ENCODE measurements at regions not wholly inside any gene's neighbourhood (a gene's known extent, or its start where the extent isn't known, plus 50 kb on each side); places are given as distances from the start of the nearest gene placed in this dataset.

DNA sequence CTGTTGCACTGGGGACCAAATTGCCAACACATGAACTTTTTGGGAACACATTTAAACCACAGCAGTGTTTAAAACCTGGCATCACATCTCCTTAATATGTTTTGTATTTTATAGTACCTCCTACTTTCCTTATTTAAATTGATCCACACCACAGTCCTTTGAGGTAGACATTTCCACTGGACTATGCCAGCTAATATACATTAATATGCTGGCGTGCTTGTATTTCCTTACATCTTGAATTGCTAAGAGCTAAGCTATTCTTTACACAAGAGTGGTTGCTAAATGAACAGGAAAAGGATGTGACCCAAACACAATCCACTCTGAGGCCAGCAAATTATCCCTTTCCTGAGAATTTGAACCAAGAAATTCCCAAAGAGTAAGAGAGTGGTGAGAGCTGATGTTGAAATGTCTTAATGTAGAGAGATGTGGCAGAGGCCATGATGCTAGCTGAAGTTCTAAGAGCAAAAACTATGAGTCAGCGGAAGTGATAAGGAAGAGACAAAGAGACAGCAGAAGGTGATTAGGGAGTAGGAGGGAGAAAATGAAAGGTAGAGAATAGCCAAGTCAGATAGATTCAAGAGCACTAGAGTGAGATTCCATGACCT lies 131.2 kb downstream of the CD47 start:
- TF ChIP-seq POLR2A (IDR thresholded peaks at IDR 0.05; ENCODE audit: low read depth, low read length) (no peak), SPI1 (IDR thresholded peaks at IDR 0.05; ENCODE audit: low read depth, low read length) (no peak), TAF1 (IDR thresholded peaks at IDR 0.05; ENCODE audit: low read depth, low read length) (no peak), POU2F2 (IDR thresholded peaks at IDR 0.05; ENCODE audit: low read depth, low read length) (no peak), POLR2AphosphoS5 (IDR thresholded peaks at IDR 0.05; ENCODE audit: low read depth, low read length) (no peak)

GRCh38 chr3:107958146-107958545 lies 132.7 kb downstream of the CD47 start:
- TF ChIP-seq POU2F2 (IDR thresholded peaks at IDR 0.05; ENCODE audit: low read depth, low read length): no peak
- DNase-seq (ENCODE audit: insufficient read length, low spot score): no peak
- FAIRE-seq: no peak

More for the DNA sequence above, 131.2 kb downstream of the CD47 start:
- FAIRE-seq (no peak), DNase-seq (ENCODE audit: insufficient read length, low spot score) (no peak)

DNA sequence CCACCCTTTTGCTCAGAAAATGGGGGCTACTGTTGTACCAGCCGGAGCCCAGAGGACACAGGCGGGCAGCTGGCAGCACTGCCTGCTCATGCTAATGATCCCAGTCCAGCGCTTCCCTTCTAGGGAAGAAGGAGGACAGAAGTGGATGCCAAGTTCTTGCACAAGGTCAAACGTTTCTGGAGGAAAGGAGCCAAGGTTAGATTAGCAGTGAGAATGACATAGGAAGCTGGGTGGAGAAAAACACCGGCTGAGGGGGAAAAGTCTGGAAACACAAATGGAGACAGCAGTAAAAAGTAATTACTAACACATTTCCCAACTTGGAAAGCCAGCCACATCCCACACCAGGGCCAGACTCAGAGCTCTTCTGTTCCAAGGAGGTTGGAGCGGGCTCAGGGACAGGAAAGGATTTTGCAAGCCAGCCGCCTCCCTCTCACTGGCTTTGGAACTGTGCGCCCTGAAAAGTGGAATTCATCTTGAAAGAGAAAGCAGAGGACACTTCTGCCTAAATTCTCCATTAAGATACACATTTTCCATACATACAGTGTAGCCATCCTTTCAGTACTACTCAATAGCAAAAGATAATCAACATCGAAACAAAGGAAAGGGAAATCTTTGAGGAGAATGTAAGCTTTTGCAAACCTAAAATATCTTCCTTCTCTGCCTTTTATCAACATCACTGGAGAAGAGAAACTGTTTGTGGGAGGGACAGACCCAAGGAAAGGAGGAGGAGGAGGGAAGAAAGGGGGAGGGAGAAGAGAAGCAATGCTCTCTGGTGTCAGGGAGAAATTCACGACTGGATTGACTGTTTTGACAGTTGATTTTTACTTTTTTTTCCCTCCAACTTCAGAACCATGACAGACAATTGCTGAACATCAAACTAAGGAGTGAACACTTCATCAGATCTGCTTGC lies 133.6 kb downstream of the CD47 start:
- no peak for DNase-seq (ENCODE audit: insufficient read length, low spot score)
- TF ChIP-seq TAF1 (IDR thresholded peaks at IDR 0.05; ENCODE audit: low read depth, low read length): no peak
- no peak for TF ChIP-seq POU2F2 (IDR thresholded peaks at IDR 0.05; ENCODE audit: low read depth, low read length)
- no peak for TF ChIP-seq POLR2AphosphoS5 (IDR thresholded peaks at IDR 0.05; ENCODE audit: low read depth, low read length)
- TF ChIP-seq SPI1 (IDR thresholded peaks at IDR 0.05; ENCODE audit: low read depth, low read length): no peak
- TF ChIP-seq PAX5 (IDR thresholded peaks at IDR 0.05; ENCODE audit: insufficient read depth, low read length, severe bottlenecking): no peak
- no peak for TF ChIP-seq POLR2A (IDR thresholded peaks at IDR 0.05; ENCODE audit: low read depth, low read length)
- no peak for FAIRE-seq

DNA sequence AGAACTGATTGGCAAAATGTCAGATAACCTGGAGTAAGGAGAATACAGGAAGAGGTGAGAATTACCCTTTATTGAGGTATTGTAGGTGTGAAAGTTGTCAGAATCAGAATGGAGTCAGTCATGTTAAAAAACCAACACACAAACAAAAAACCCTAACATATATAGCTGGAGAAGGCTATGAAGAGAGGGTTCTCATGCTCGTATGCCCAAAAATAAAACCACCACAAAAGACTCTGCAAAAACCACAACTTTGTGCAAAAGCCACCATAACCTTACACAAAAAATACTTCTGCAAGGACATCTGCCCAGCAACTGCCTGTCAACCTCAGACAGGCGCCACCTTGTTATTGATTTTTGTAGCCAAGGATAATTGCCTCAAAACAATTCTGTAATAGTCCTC lies 136.0 kb downstream of the CD47 start:
- no peak for DNase-seq (ENCODE audit: insufficient read length, low spot score)
- TF ChIP-seq POLR2A (IDR thresholded peaks at IDR 0.05; ENCODE audit: low read depth, low read length) (no peak), TAF1 (IDR thresholded peaks at IDR 0.05; ENCODE audit: low read depth, low read length) (no peak), POU2F2 (IDR thresholded peaks at IDR 0.05; ENCODE audit: low read depth, low read length) (no peak), SPI1 (IDR thresholded peaks at IDR 0.05; ENCODE audit: low read depth, low read length) (no peak), PAX5 (IDR thresholded peaks at IDR 0.05; ENCODE audit: insufficient read depth, low read length, severe bottlenecking) (no peak), POLR2AphosphoS5 (IDR thresholded peaks at IDR 0.05; ENCODE audit: low read depth, low read length) (no peak)
- no peak for FAIRE-seq

DNA sequence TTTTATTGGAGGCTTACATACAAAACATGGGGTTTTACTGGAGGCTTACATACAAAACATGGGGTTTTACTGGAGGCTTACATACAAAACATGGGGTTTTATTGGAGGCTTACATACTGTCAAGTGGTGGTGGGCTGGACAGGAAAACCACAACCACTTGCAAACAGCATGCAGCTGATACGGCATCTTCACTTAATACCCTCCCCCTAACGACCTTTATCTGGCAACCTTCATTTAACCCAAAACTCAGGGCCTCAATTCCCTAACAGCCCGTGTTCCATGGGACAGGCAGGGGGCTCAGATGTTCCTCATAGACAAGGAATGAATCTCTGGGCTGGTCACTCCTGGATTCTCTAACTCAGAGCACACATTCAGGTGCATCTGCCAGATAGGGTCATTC lies 137.1 kb downstream of the CD47 start:
- TF ChIP-seq SPI1 (IDR thresholded peaks at IDR 0.05; ENCODE audit: low read depth, low read length) (no peak), POLR2AphosphoS5 (IDR thresholded peaks at IDR 0.05; ENCODE audit: low read depth, low read length) (no peak), PAX5 (IDR thresholded peaks at IDR 0.05; ENCODE audit: insufficient read depth, low read length, severe bottlenecking) (no peak), POU2F2 (IDR thresholded peaks at IDR 0.05; ENCODE audit: low read depth, low read length) (no peak), TAF1 (IDR thresholded peaks at IDR 0.05; ENCODE audit: low read depth, low read length) (no peak), POLR2A (IDR thresholded peaks at IDR 0.05; ENCODE audit: low read depth, low read length) (no peak)
- DNase-seq (ENCODE audit: insufficient read length, low spot score) (no peak), FAIRE-seq (peak; percentile 62)

DNA sequence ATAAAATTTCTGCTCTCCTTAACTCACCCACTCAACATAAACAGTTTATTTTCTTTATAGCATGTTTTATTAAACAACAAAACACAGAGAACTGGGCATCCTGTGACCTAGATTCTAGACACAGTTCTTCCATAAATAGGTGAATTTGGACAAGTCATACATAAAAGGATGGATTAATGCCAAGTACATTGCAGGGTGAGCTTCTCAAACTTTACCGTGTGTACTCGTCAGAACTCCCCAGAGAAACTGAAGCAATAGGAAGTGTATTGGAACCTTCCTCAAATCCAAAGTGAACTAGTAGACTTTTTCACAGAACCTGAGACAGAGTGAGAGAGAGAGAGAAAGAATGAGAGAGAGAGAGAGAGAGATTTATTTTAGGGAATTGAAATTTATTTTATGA lies 139.7 kb downstream of the CD47 start:
- TF ChIP-seq PAX5 (IDR thresholded peaks at IDR 0.05; ENCODE audit: insufficient read depth, low read length, severe bottlenecking): no peak
- no peak for TF ChIP-seq SPI1 (IDR thresholded peaks at IDR 0.05; ENCODE audit: low read depth, low read length)
- no peak for TF ChIP-seq POU2F2 (IDR thresholded peaks at IDR 0.05; ENCODE audit: low read depth, low read length)
- no peak for TF ChIP-seq POLR2A (IDR thresholded peaks at IDR 0.05; ENCODE audit: low read depth, low read length)
- TF ChIP-seq TAF1 (IDR thresholded peaks at IDR 0.05; ENCODE audit: low read depth, low read length): no peak
- FAIRE-seq (no peak), DNase-seq (ENCODE audit: insufficient read length, low spot score) (no peak)

DNA sequence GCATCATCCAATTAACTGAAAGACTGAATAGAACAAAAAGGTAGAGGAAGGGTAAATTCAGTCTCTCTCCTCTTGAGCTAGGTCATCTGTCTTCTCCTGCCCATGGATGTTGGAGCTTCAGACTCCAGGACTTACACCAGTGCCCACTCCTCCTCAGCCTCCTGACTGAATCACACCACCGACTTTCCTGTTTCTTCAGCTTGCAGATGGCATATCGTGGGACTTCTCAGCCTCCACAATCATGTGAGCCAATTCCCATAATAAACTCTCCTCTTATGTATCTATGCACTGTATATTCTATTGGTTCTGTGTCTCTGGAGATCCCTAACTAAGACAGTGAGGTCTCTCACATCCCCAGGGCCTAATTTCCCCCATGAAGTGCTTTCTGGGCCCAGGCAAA lies 140.4 kb downstream of the CD47 start:
- TF ChIP-seq POLR2AphosphoS5 (IDR thresholded peaks at IDR 0.05; ENCODE audit: low read depth, low read length): no peak
- TF ChIP-seq POLR2A (IDR thresholded peaks at IDR 0.05; ENCODE audit: low read depth, low read length): no peak
- no peak for TF ChIP-seq TAF1 (IDR thresholded peaks at IDR 0.05; ENCODE audit: low read depth, low read length)
- no peak for TF ChIP-seq SPI1 (IDR thresholded peaks at IDR 0.05; ENCODE audit: low read depth, low read length)
- TF ChIP-seq POU2F2 (IDR thresholded peaks at IDR 0.05; ENCODE audit: low read depth, low read length): no peak
- DNase-seq (ENCODE audit: insufficient read length, low spot score): no peak
- no peak for FAIRE-seq

- no peak for TF ChIP-seq POU2F2 (IDR thresholded peaks at IDR 0.05; ENCODE audit: low read depth, low read length)
- DNase-seq (ENCODE audit: insufficient read length, low spot score): no peak
- no peak for FAIRE-seq
These were observed 141.3 kb downstream of the CD47 start for GRCh38 chr3:107949394-107949970.

GRCh38 chr3:107947203-107947602 lies 143.6 kb downstream of the CD47 start:
- FAIRE-seq (no peak), DNase-seq (ENCODE audit: insufficient read length, low spot score) (no peak)
- no peak for TF ChIP-seq PAX5 (IDR thresholded peaks at IDR 0.05; ENCODE audit: insufficient read depth, low read length, severe bottlenecking)

- DNase-seq (ENCODE audit: insufficient read length, low spot score): no peak
- FAIRE-seq: no peak
- TF ChIP-seq POLR2AphosphoS5 (IDR thresholded peaks at IDR 0.05; ENCODE audit: low read depth, low read length): no peak
- no peak for TF ChIP-seq POLR2A (IDR thresholded peaks at IDR 0.05; ENCODE audit: low read depth, low read length)
- no peak for TF ChIP-seq POU2F2 (IDR thresholded peaks at IDR 0.05; ENCODE audit: low read depth, low read length)
- no peak for TF ChIP-seq PAX5 (IDR thresholded peaks at IDR 0.05; ENCODE audit: insufficient read depth, low read length, severe bottlenecking)
These were observed 144.1 kb downstream of the CD47 start for GRCh38 chr3:107946700-107947099.
